Neural progenitor cell (in vitro differentiated cells): ENCODE measurements at regions not wholly inside any gene's neighbourhood (a gene's known extent, or its start where the extent isn't known, plus 50 kb on each side); places are given as distances from the start of the nearest gene placed in this dataset.

Experiments
- DNase-seq: peaks from one replicate; pipeline ENCODE4 v3.0.0-alpha.2; 2016; ENCODE audit warnings: low spot score
- H2AFZ ChIP-seq: fragments of 200-600 bp; sonication (generic); replicated peaks from 2 replicates; pipeline ENCODE4 v1.6.1; 2016; ENCODE audit warnings: antibody characterized with exemption
- H3F3A ChIP-seq: fragments of 200-600 bp; sonication (generic); 2 replicates; pipeline ENCODE4 v1.6.1; 2016; ENCODE audit warnings: antibody characterized with exemption, low read depth
- H3K27ac ChIP-seq: fragments of 200-600 bp; sonication (generic); 2 replicates; pipeline ENCODE4 v1.5.1; 2016; ENCODE audit warnings: mild to moderate bottlenecking
- H3K27me3 ChIP-seq: fragments of 200-600 bp; sonication (generic); 2 replicates; pipeline ENCODE4 v1.6.1; 2016; ENCODE audit warnings: mild to moderate bottlenecking, moderate library complexity
- H3K36me3 ChIP-seq: fragments of 200-600 bp; sonication (generic); 2 replicates; pipeline ENCODE4 v1.5.1; 2016
- H3K4me1 ChIP-seq: fragments of 200-600 bp; sonication (generic); 2 replicates; pipeline ENCODE4 v1.6.1; 2016; ENCODE audit warnings: mixed run types
- H3K4me2 ChIP-seq: fragments of 200-600 bp; sonication (generic); 2 replicates; pipeline ENCODE4 v1.6.1; 2016
- H3K4me3 ChIP-seq: fragments of 200-600 bp; sonication (generic); 2 replicates; pipeline ENCODE4 v1.5.1; 2016
- H3K79me2 ChIP-seq: fragments of 200-600 bp; sonication (generic); 2 replicates; pipeline ENCODE4 v1.6.1; 2016; ENCODE audit warnings: low read depth
- H3K9ac ChIP-seq: fragments of 200-600 bp; sonication (generic); 2 replicates; pipeline ENCODE4 v1.6.1; 2016
- H3K9me3 ChIP-seq: fragments of 200-600 bp; sonication (generic); 2 replicates; pipeline ENCODE4 v1.5.1; 2016; ENCODE audit warnings: low read depth
- H4K20me1 ChIP-seq: fragments of 200-600 bp; sonication (generic); 2 replicates; pipeline ENCODE4 v1.6.1; 2016; ENCODE audit warnings: low read depth
- H3K27ac Mint-ChIP-seq: 3 replicates; pipeline ENCODE4 v1.8.0; 2021; ENCODE audit warnings: mixed read lengths
- H3K27me3 Mint-ChIP-seq: 2 replicates; pipeline ENCODE4 v1.8.0; 2022; ENCODE audit warnings: low read depth, mild to moderate bottlenecking, inconsistent platforms, moderate library complexity, mixed read lengths; ENCODE audit not compliant: insufficient read depth
- H3K36me3 Mint-ChIP-seq: 3 replicates; pipeline ENCODE4 v1.8.0; 2021; ENCODE audit warnings: mixed read lengths
- H3K4me1 Mint-ChIP-seq: 3 replicates; pipeline ENCODE4 v1.8.0; 2021; ENCODE audit warnings: mixed read lengths
- H3K4me3 Mint-ChIP-seq: 3 replicates; pipeline ENCODE4 v1.8.0; 2021; ENCODE audit warnings: mild to moderate bottlenecking, moderate library complexity, mixed read lengths
- H3K9me3 Mint-ChIP-seq: 3 replicates; pipeline ENCODE4 v1.8.0; 2020; ENCODE audit warnings: mixed read lengths
- CTCF ChIP-seq: fragments of 200-600 bp; sonication (generic); IDR thresholded peaks from 2 replicates; pipeline ENCODE4 v1.5.1; 2017; ENCODE audit warnings: antibody characterized with exemption, mild to moderate bottlenecking
- EZH2 ChIP-seq: fragments of 200-600 bp; sonication (generic); IDR thresholded peaks from 2 replicates; pipeline ENCODE4 v1.6.1; 2017; ENCODE audit warnings: antibody characterized with exemption, mild to moderate bottlenecking, moderate library complexity
- EZH2phosphoT487 ChIP-seq: fragments of 200-600 bp; sonication (generic); IDR thresholded peaks from 2 replicates; pipeline ENCODE4 v1.6.1; 2017; ENCODE audit warnings: antibody characterized with exemption

- no peak overlapping the region for H3K27ac ChIP-seq
- H3K79me2 ChIP-seq: peaks cover 100% of the 10 kb centered on the region
- peaks cover 32% of the 10 kb centered on the region for H3K4me1 ChIP-seq
- Mint-ChIP-seq H3K36me3 (peaks cover 86% of the 10 kb centered on the region), H3K27me3 (no peaks in the 10 kb centered on the region), H3K4me1 (peaks cover 31% of the 10 kb centered on the region), H3K9me3 (peaks cover 20% of the 10 kb centered on the region), H3K27ac (no peak overlapping the region), H3K4me3 (no peak overlapping the region)
- H4K20me1 ChIP-seq: peaks cover 100% of the 10 kb centered on the region
- H3F3A ChIP-seq: peaks cover 13% of the 10 kb centered on the region
- H3K4me3 ChIP-seq: no peak overlapping the region
- no peaks in the 10 kb centered on the region for H3K27me3 ChIP-seq
- peaks cover 3% of the 10 kb centered on the region for H3K36me3 ChIP-seq
- TF ChIP-seq EZH2 (no peak), EZH2phosphoT487 (no peak), CTCF (no peak)
- DNase-seq: no peak
- H3K9ac ChIP-seq: no peak overlapping the region
- peak overlapping the region; percentile 26 for H3K4me2 ChIP-seq
- H3K9me3 ChIP-seq: no peaks in the 10 kb centered on the region
- no peak overlapping the region for H2AFZ ChIP-seq
Measured at GRCh38 chr5:124686239-124687004, 60.0 kb downstream of the ZNF608 start.

DNA sequence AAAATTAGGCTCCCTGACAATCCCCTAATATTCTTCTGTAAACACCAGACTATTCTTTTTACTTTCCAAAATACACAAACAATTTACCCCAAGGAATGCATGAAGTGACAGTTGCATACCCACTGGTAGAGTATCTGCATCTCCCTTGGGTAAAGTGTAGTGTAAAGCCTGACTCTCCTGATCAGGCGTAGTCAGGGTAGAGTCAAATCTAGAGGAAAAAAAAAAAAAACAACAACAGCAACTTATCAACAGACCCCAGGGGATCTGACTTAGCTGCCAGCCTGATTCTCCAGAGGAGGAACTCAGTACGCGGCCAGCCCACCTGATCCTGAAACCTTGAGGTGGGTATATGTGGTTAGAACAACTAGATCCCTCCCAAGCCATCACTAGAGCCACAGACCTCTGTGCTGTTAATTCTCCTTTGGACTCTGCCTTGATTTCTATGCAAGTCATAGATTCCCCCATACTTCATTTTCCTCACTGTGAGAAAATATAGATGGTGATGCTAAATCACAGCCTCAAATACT is 61.0 kb downstream of the ZNF608 start:
- Mint-ChIP-seq H3K27ac (no peak overlapping the region), H3K9me3 (peaks cover 18% of the 10 kb centered on the region), H3K27me3 (no peaks in the 10 kb centered on the region), H3K36me3 (peaks cover 81% of the 10 kb centered on the region), H3K4me1 (peaks cover 34% of the 10 kb centered on the region), H3K4me3 (no peak overlapping the region)
- H3K4me1 ChIP-seq: peaks cover 37% of the 10 kb centered on the region
- H3F3A ChIP-seq: peaks cover 22% of the 10 kb centered on the region
- H3K4me3 ChIP-seq: no peak overlapping the region
- peaks cover 100% of the 10 kb centered on the region for H3K79me2 ChIP-seq
- TF ChIP-seq CTCF (no peak), EZH2phosphoT487 (no peak), EZH2 (no peak)
- no peaks in the 10 kb centered on the region for H3K9me3 ChIP-seq
- H3K27me3 ChIP-seq: no peaks in the 10 kb centered on the region
- H3K9ac ChIP-seq: no peak overlapping the region
- H3K36me3 ChIP-seq: peaks cover 3% of the 10 kb centered on the region
- peaks cover 100% of the 10 kb centered on the region for H4K20me1 ChIP-seq
- no peak overlapping the region for H2AFZ ChIP-seq
- H3K27ac ChIP-seq: no peak overlapping the region
- H3K4me2 ChIP-seq: peak overlapping the region; percentile 26
- DNase-seq: no peak

GRCh38 chr5:124683917-124684555 is 62.4 kb downstream of the ZNF608 start:
- H3K27ac Mint-ChIP-seq: no peak overlapping the region
- peaks cover 16% of the 10 kb centered on the region for H3K9me3 Mint-ChIP-seq
- Histone ChIP-seq H2AFZ (no peak overlapping the region), H3K4me3 (no peak overlapping the region), H3K36me3 (peaks cover 3% of the 10 kb centered on the region), H3K27me3 (no peaks in the 10 kb centered on the region), H3K9me3 (no peaks in the 10 kb centered on the region), H3K4me1 (peaks cover 52% of the 10 kb centered on the region), H3K4me2 (no peak overlapping the region), H3K27ac (no peak overlapping the region), H4K20me1 (peaks cover 100% of the 10 kb centered on the region), H3K9ac (no peak overlapping the region), H3F3A (peaks cover 37% of the 10 kb centered on the region), H3K79me2 (peaks cover 100% of the 10 kb centered on the region)
- H3K36me3 Mint-ChIP-seq: peaks cover 76% of the 10 kb centered on the region
- peaks cover 45% of the 10 kb centered on the region for H3K4me1 Mint-ChIP-seq
- no peak for DNase-seq
- H3K4me3 Mint-ChIP-seq: no peak overlapping the region
- no peaks in the 10 kb centered on the region for H3K27me3 Mint-ChIP-seq
- TF ChIP-seq CTCF (no peak), EZH2phosphoT487 (no peak), EZH2 (no peak)
